ENCODE measurements at regions not wholly inside any gene's neighbourhood (a gene's known extent, or its start where the extent isn't known, plus 50 kb on each side); places are given as distances from the start of the nearest gene placed in this dataset.

DNA sequence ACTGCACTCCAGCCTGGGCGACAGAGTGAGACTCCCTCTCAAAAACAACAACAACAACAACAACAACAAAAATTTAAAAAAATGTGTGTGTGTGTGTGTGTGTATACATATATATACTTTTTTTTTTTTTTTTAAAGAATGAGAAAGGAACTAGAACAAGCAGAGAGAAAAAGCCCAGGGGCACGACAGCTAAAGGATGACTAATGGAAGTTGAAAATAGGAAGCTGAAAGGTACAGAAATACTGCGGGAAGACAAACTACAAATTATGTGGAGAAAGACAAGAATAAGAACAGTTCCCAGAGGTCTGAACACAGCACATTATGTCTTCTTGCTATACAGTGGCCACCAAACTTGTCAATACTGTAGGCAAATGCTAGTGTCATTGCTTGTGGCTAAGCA, 141.9 kb upstream of the PRSS1 start:
- TF ChIP-seq, protein P1, sequence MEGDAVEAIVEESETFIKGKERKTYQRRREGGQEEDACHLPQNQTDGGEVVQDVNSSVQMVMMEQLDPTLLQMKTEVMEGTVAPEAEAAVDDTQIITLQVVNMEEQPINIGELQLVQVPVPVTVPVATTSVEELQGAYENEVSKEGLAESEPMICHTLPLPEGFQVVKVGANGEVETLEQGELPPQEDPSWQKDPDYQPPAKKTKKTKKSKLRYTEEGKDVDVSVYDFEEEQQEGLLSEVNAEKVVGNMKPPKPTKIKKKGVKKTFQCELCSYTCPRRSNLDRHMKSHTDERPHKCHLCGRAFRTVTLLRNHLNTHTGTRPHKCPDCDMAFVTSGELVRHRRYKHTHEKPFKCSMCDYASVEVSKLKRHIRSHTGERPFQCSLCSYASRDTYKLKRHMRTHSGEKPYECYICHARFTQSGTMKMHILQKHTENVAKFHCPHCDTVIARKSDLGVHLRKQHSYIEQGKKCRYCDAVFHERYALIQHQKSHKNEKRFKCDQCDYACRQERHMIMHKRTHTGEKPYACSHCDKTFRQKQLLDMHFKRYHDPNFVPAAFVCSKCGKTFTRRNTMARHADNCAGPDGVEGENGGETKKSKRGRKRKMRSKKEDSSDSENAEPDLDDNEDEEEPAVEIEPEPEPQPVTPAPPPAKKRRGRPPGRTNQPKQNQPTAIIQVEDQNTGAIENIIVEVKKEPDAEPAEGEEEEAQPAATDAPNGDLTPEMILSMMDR (conservative IDR thresholded peaks at IDR 0.05 in 1 of 2, IDR thresholded peaks at IDR 0.05 in 1 of 2; ENCODE audit: extremely low read depth in 1 of 2, insufficient read depth in 1 of 2, low read depth in 1 of 2, low read length in 2 of 2): no peak
- no peak for TF ChIP-seq EZH2 (IDR thresholded peaks at IDR 0.05; ENCODE audit: borderline replicate concordance, low read length)
